CD14-positive monocyte (primary cell): ENCODE measurements at regions not wholly inside any gene's neighbourhood (a gene's known extent, or its start where the extent isn't known, plus 50 kb on each side); places are given as distances from the start of the nearest gene placed in this dataset.

Source experiments
- DNase-seq, 3 donors: peaks; one replicate each; pipeline ENCODE4 v3.0.0-alpha.2; 2011 to 2022
- H2AFZ ChIP-seq: 2 replicates; pipeline ENCODE4 v1.6.0; 2012; ENCODE audit warnings: mild to moderate bottlenecking, low read depth, low read length, inconsistent platforms; ENCODE audit not compliant: insufficient read depth, poor library complexity, severe bottlenecking
- H3K27ac ChIP-seq, 2 donors: 1 replicate in 1 of 2; 2 replicates in 1 of 2; pipeline ENCODE4 v1.5.1; 2012 to 2013; ENCODE audit warnings: low read length in 2 of 2, control low read depth in 1 of 2, inconsistent platforms in 1 of 2, low read depth in 1 of 2, mild to moderate bottlenecking in 1 of 2
- H3K27me3 ChIP-seq, 2 donors: one replicate each; pipeline versions ENCODE4 v1.6.0 to v1.6.1; 2011 to 2013; ENCODE audit warnings: low read length in 2 of 2; ENCODE audit not compliant: control insufficient read depth in 2 of 2, insufficient read depth in 2 of 2
- H3K36me3 ChIP-seq, 2 donors: replicated peaks in 1 of 2; 1 replicate in 1 of 2; 2 replicates in 1 of 2; pipeline versions ENCODE4 v1.5.1 to v1.6.1; 2012 to 2013; ENCODE audit warnings: low read length in 2 of 2, control low read depth in 1 of 2, inconsistent platforms in 1 of 2, mild to moderate bottlenecking in 1 of 2; ENCODE audit not compliant: insufficient read depth in 2 of 2, control insufficient read depth in 1 of 2
- H3K4me1 ChIP-seq, 2 donors: 1 replicate in 1 of 2; 2 replicates in 1 of 2; pipeline versions ENCODE4 v1.5.1 to v1.6.1; 2012 to 2013; ENCODE audit warnings: low read length in 2 of 2, control low read depth in 1 of 2, inconsistent platforms in 1 of 2, mild to moderate bottlenecking in 1 of 2, moderate library complexity in 1 of 2; ENCODE audit not compliant: insufficient read depth in 2 of 2, control insufficient read depth in 1 of 2
- H3K4me2 ChIP-seq: replicated peaks from 2 replicates; pipeline ENCODE3; 2012; ENCODE audit warnings: low read length, moderate library complexity, mild to moderate bottlenecking; ENCODE audit not compliant: poor library complexity, severe bottlenecking; ENCODE audit errors: extremely low read depth
- H3K4me3 ChIP-seq, 3 experiments: fragments of 200-600 bp in 1 of 3; sonication (generic) in 1 of 3; replicated peaks in 1 of 3; 1 replicate in 2 of 3; 2 replicates in 1 of 3; pipeline ENCODE4 v1.5.1; 2011 to 2013; ENCODE audit warnings: low read length in 3 of 3, mild to moderate bottlenecking in 3 of 3, control low read depth in 2 of 3, low read depth in 2 of 3, inconsistent platforms in 1 of 3, moderate library complexity in 1 of 3
- H3K79me2 ChIP-seq: 2 replicates; pipeline ENCODE4 v1.6.0; 2012; ENCODE audit warnings: mild to moderate bottlenecking, control low read depth, inconsistent platforms, low read length, moderate library complexity; ENCODE audit not compliant: insufficient read depth
- H3K9ac ChIP-seq: 2 replicates; pipeline ENCODE4 v1.6.0; 2017; ENCODE audit warnings: low read length, mild to moderate bottlenecking; ENCODE audit not compliant: insufficient read depth, poor library complexity, severe bottlenecking
- H3K9me3 ChIP-seq, 2 donors: replicated peaks in 1 of 2; 1 replicate in 1 of 2; 2 replicates in 1 of 2; pipeline versions ENCODE4 v1.5.1 to v1.6.1; 2012 to 2013; ENCODE audit warnings: low read length in 2 of 2, control low read depth in 1 of 2; ENCODE audit not compliant: control insufficient read depth in 1 of 2, insufficient read depth in 1 of 2
- H4K20me1 ChIP-seq: 2 replicates; pipeline ENCODE4 v1.6.0; 2012; ENCODE audit warnings: mild to moderate bottlenecking, low read length, control low read depth, moderate library complexity; ENCODE audit not compliant: insufficient read depth
- H3K27ac Mint-ChIP-seq, 7 donors: one replicate each; pipeline ENCODE4 v1.8.0; 2020; ENCODE audit warnings: mild to moderate bottlenecking in 7 of 7, mixed read lengths in 7 of 7, moderate library complexity in 6 of 7, inconsistent platforms in 2 of 7
- H3K27me3 Mint-ChIP-seq, 3 donors: one replicate each; pipeline ENCODE4 v1.8.0; 2021 to 2022; ENCODE audit warnings: low read depth in 3 of 3, mild to moderate bottlenecking in 3 of 3, mixed read lengths in 3 of 3, moderate library complexity in 3 of 3, inconsistent platforms in 1 of 3
- H3K36me3 Mint-ChIP-seq, 2 donors: one replicate each; pipeline ENCODE4 v1.8.0; 2020; ENCODE audit warnings: mixed read lengths in 2 of 2, inconsistent platforms in 1 of 2, mild to moderate bottlenecking in 1 of 2
- H3K4me1 Mint-ChIP-seq: one replicate; pipeline ENCODE4 v1.8.0; 2020; ENCODE audit warnings: mild to moderate bottlenecking, mixed read lengths
- H3K4me3 Mint-ChIP-seq, 2 donors: one replicate each; pipeline ENCODE4 v1.8.0; 2020; ENCODE audit warnings: mild to moderate bottlenecking in 2 of 2, mixed read lengths in 2 of 2, moderate library complexity in 1 of 2
- H3K9me3 Mint-ChIP-seq, 7 donors: one replicate each; pipeline ENCODE4 v1.8.0; 2020 to 2022; ENCODE audit warnings: mixed read lengths in 7 of 7, mild to moderate bottlenecking in 6 of 7, moderate library complexity in 6 of 7, inconsistent platforms in 2 of 7
- WGBS: methylation state at CpG from one replicate; pipeline ENCODE4 v1.1.5; 2013; ENCODE audit warnings: missing lambda C conversion rate; ENCODE audit not compliant: insufficient coverage; 5-methylcytosine and 5-hydroxymethylcytosine counted together
- intact Hi-C, 2 donors: fragments of 100-400 bp; cut with micrococcal nuclease; formaldehyde crosslinking; loops; one replicate each; pipeline versions ENCODE4 v1.15.0 to v1.15.1; 2023
- TF ChIP-seq, protein P1 (sequence below): fragments of 200-600 bp; IDR thresholded peaks from one replicate; pipeline ENCODE4 v1.8.0; 2022; ENCODE audit warnings: antibody characterized with exemption, mild to moderate bottlenecking

GRCh38 chr22:27566602-27567001 is 235.0 kb downstream of the MN1 start:
- Histone ChIP-seq H3K4me1 (no peaks in the 10 kb centered on the region), H3K9me3 (no peaks in the 10 kb centered on the region), H3K36me3 (no peaks in the 10 kb centered on the region), H4K20me1 (no peaks in the 10 kb centered on the region), H3K27ac (no peak overlapping the region), H2AFZ (no peak overlapping the region), H3K27me3 (no peaks in the 10 kb centered on the region), H3K4me3 (no peak overlapping the region), H3K9ac (no peak overlapping the region), H3K4me2 (no peak overlapping the region), H3K79me2 (no peaks in the 10 kb centered on the region)
- Mint-ChIP-seq H3K27ac (no peak overlapping the region), H3K4me3 (no peak overlapping the region), H3K4me1 (no peaks in the 10 kb centered on the region), H3K27me3 (peaks cover 2 to 7% (median 5%) of the 10 kb centered on the region in 3 donors), H3K9me3 (peaks cover 0 to 5% (median 0%) of the 10 kb centered on the region in 7 donors), H3K36me3 (no peaks in the 10 kb centered on the region)
- no peak for DNase-seq
- 80% methylated on average over 1 of the region's 9 CpGs for WGBS
- intact Hi-C loops: no loop called here
- TF ChIP-seq, protein P1, sequence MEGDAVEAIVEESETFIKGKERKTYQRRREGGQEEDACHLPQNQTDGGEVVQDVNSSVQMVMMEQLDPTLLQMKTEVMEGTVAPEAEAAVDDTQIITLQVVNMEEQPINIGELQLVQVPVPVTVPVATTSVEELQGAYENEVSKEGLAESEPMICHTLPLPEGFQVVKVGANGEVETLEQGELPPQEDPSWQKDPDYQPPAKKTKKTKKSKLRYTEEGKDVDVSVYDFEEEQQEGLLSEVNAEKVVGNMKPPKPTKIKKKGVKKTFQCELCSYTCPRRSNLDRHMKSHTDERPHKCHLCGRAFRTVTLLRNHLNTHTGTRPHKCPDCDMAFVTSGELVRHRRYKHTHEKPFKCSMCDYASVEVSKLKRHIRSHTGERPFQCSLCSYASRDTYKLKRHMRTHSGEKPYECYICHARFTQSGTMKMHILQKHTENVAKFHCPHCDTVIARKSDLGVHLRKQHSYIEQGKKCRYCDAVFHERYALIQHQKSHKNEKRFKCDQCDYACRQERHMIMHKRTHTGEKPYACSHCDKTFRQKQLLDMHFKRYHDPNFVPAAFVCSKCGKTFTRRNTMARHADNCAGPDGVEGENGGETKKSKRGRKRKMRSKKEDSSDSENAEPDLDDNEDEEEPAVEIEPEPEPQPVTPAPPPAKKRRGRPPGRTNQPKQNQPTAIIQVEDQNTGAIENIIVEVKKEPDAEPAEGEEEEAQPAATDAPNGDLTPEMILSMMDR: no peak

DNA sequence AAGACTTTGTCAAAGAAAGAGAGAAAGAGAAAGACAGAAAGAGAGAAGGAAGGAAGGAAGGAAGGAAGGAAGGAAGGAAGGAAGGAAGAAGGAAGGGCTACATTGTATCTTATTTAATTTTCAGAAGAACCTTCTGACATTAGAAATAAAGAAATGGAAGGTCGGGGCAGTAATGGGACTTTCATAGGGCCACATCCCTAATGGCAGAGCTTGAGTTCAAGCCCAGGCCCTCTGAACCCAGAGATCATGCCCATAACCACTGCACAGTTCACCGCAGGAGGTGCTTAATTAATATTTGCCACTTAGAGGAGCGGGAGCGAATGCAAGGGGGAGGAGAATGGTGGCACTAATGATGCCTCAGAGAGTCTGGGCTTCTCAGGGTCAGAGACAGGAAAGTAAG is 233.3 kb downstream of the MN1 start:
- H3K4me3 ChIP-seq: no peak overlapping the region
- DNase-seq: no peak
- peaks cover 0 to 2% of the 10 kb centered on the region in 2 donors for H3K36me3 Mint-ChIP-seq
- H3K4me2 ChIP-seq: no peak overlapping the region
- H3K9me3 ChIP-seq: peaks cover 0 to 6% of the 10 kb centered on the region in 2 donors
- no peak overlapping the region for H3K27ac ChIP-seq
- intact Hi-C loops: no loop called here
- H3K4me1 ChIP-seq: no peaks in the 10 kb centered on the region
- peaks cover 3% of the 10 kb centered on the region for H3K4me1 Mint-ChIP-seq
- no peaks in the 10 kb centered on the region for H3K79me2 ChIP-seq
- H3K9me3 Mint-ChIP-seq: peaks cover 3 to 9% (median 5%) of the 10 kb centered on the region in 7 donors
- 100% methylated on average over 3 of the region's 4 CpGs for WGBS
- no peaks in the 10 kb centered on the region for H3K27me3 ChIP-seq
- H2AFZ ChIP-seq: no peak overlapping the region
- TF ChIP-seq, protein P1: no peak
- peaks cover 3 to 10% (median 10%) of the 10 kb centered on the region in 3 donors for H3K27me3 Mint-ChIP-seq
- H3K27ac Mint-ChIP-seq: no peak overlapping the region
- no peaks in the 10 kb centered on the region for H4K20me1 ChIP-seq
- H3K4me3 Mint-ChIP-seq: no peak overlapping the region
- H3K9ac ChIP-seq: no peak overlapping the region
- H3K36me3 ChIP-seq: no peaks in the 10 kb centered on the region
